ENCODE measurements at regions not wholly inside any gene's neighbourhood (a gene's known extent, or its start where the extent isn't known, plus 50 kb on each side); places are given as distances from the start of the nearest gene placed in this dataset.

DNA sequence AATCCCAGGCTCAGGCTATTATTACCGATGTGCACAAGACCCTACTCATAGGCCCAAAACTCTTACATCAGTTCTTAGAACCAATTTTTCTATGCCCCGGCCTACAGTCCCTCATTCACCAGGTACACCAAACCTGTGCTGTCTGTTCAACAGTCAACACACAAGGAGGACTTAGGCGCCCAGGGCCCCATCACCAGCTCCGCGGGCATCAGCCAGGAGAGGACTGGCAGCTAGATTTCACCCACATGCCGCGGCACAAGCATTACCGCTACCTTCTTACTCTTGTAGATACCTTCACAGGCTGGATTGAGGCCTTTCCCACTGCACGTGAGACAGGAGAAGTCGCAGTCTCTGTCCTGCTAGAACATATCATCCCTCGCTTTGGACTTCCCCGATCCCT, 962.5 kb downstream of the RPA4 start:
- TF ChIP-seq ZFX (IDR thresholded peaks at IDR 0.05), result no peak
- TF ChIP-seq, protein P1, sequence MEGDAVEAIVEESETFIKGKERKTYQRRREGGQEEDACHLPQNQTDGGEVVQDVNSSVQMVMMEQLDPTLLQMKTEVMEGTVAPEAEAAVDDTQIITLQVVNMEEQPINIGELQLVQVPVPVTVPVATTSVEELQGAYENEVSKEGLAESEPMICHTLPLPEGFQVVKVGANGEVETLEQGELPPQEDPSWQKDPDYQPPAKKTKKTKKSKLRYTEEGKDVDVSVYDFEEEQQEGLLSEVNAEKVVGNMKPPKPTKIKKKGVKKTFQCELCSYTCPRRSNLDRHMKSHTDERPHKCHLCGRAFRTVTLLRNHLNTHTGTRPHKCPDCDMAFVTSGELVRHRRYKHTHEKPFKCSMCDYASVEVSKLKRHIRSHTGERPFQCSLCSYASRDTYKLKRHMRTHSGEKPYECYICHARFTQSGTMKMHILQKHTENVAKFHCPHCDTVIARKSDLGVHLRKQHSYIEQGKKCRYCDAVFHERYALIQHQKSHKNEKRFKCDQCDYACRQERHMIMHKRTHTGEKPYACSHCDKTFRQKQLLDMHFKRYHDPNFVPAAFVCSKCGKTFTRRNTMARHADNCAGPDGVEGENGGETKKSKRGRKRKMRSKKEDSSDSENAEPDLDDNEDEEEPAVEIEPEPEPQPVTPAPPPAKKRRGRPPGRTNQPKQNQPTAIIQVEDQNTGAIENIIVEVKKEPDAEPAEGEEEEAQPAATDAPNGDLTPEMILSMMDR (conservative IDR thresholded peaks at IDR 0.05), result no peak
